Gastroesophageal sphincter (tissue), 4 donors: ENCODE measurements at regions not wholly inside any gene's neighbourhood (a gene's known extent, or its start where the extent isn't known, plus 50 kb on each side); places are given as distances from the start of the nearest gene placed in this dataset.

ENCODE experiments used
- ATAC-seq: fragments of 150-250 bp; one replicate; pipeline ENCODE4 v1.9.1; 2016; ENCODE audit warnings: mild to moderate bottlenecking, moderate library complexity
- H3K27ac ChIP-seq, 4 donors: fragments of 200-600 bp; sonication (generic) in 3 of 4; 1 replicate in 3 of 4; 2 replicates in 1 of 4; pipeline ENCODE4 v1.5.1; 2016 to 2019
- H3K27me3 ChIP-seq: fragments of 200-600 bp; sonication (generic); one replicate; pipeline ENCODE4 v1.5.1; 2019
- H3K36me3 ChIP-seq, 2 donors: fragments of 200-600 bp; sonication (generic); one replicate each; pipeline ENCODE4 v1.5.1; 2019; ENCODE audit warnings: control low read depth in 1 of 2
- H3K4me1 ChIP-seq, 3 donors: fragments of 200-600 bp; sonication (generic); 1 replicate in 2 of 3; 2 replicates in 1 of 3; pipeline ENCODE4 v1.5.1; 2016 to 2019; ENCODE audit warnings: control low read depth in 2 of 3
- H3K4me3 ChIP-seq, 2 donors: fragments of 200-600 bp; sonication (generic); one replicate each; pipeline ENCODE4 v1.5.1; 2019; ENCODE audit warnings: mild to moderate bottlenecking in 1 of 2, moderate library complexity in 1 of 2
- H3K9me3 ChIP-seq, 3 donors: fragments of 200-600 bp; sonication (generic); one replicate each; pipeline ENCODE4 v1.5.1; 2017 to 2019; ENCODE audit warnings: control low read depth in 2 of 3
- EP300 ChIP-seq: sonication (generic); formaldehyde crosslinking; IDR thresholded peaks from one replicate; pipeline ENCODE4 v1.6.1; 2017; ENCODE audit warnings: antibody characterized with exemption, mild to moderate bottlenecking
- POLR2A ChIP-seq, 2 donors: fragments of 450-650 bp; IDR thresholded peaks; one replicate each; pipeline ENCODE4 v1.6.1; 2017; ENCODE audit warnings: antibody characterized with exemption in 2 of 2, mild to moderate bottlenecking in 2 of 2, moderate library complexity in 1 of 2
- POLR2AphosphoS5 ChIP-seq: sonication (generic); formaldehyde crosslinking; IDR thresholded peaks from one replicate; pipeline ENCODE4 v1.6.1; 2017; ENCODE audit warnings: antibody characterized with exemption
- WGBS, 2 donors: methylation state at CpG; one replicate each; pipeline ENCODE4 v1.1.5; 2018; ENCODE audit warnings: low coverage in 1 of 2; 5-methylcytosine and 5-hydroxymethylcytosine counted together
- TF ChIP-seq, protein P1 (sequence below), 4 experiments: fragments of 200-600 bp in 2 of 4; fragments of 450-650 bp in 2 of 4; sonication (generic) in 1 of 4; IDR thresholded peaks; one replicate each; pipeline ENCODE4 v1.5.1; 2017 to 2019; ENCODE audit warnings: antibody characterized with exemption in 4 of 4, mild to moderate bottlenecking in 2 of 4, moderate library complexity in 2 of 4

DNA sequence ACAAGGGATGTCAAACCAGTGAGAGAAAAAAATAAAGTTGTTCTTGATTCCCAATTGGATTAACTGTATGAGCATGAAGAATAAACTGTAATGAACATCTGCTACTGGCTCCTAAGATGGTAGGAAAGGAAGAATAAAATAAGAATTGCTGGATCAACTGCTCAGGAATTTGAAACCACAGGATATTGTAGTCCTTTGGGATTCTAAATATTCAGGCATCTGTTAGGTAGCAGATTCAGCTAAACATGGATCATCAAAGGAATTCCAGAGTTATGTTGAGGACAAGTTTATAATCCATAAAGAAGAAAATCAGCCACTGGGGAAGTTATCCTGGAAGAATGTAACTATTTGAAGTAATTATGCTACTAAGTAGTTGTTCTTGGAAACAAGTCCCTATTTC is 65.8 kb downstream of the ISL1 start:
- Histone ChIP-seq H3K36me3 (no peaks in the 10 kb centered on the region), H3K27ac (no peak overlapping the region), H3K4me1 (no peaks in the 10 kb centered on the region), H3K27me3 (no peaks in the 10 kb centered on the region), H3K4me3 (no peak overlapping the region), H3K9me3 (no peaks in the 10 kb centered on the region)
- no peak for TF ChIP-seq EP300
- no peak for TF ChIP-seq POLR2AphosphoS5
- no peak for TF ChIP-seq POLR2A (IDR thresholded peaks at IDR 0.05)
- TF ChIP-seq, protein P1, sequence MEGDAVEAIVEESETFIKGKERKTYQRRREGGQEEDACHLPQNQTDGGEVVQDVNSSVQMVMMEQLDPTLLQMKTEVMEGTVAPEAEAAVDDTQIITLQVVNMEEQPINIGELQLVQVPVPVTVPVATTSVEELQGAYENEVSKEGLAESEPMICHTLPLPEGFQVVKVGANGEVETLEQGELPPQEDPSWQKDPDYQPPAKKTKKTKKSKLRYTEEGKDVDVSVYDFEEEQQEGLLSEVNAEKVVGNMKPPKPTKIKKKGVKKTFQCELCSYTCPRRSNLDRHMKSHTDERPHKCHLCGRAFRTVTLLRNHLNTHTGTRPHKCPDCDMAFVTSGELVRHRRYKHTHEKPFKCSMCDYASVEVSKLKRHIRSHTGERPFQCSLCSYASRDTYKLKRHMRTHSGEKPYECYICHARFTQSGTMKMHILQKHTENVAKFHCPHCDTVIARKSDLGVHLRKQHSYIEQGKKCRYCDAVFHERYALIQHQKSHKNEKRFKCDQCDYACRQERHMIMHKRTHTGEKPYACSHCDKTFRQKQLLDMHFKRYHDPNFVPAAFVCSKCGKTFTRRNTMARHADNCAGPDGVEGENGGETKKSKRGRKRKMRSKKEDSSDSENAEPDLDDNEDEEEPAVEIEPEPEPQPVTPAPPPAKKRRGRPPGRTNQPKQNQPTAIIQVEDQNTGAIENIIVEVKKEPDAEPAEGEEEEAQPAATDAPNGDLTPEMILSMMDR (IDR thresholded peaks at IDR 0.05) = no peak
- ATAC-seq = no peak

DNA sequence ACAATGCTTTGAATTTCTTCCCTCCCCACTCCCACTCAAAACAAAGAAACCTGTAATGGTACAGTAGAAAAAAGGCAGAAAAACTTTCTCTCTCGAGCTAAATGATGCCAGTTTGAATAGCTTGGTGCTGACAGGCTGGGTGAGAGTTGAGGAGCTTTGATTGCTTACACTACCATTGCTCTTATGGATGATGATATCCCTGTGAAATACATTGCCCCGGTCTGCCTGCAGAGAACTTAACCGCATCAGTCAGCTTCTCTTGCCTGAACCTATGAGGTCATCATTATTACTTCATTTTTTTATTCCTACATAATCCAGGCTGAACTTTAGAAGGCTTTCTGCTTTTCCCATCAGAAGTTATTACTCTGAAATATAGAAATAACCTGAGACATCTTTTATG is 69.3 kb downstream of the ISL1 start:
- H3K27ac ChIP-seq = no peak overlapping the region
- no peaks in the 10 kb centered on the region for H3K4me1 ChIP-seq
- H3K4me3 ChIP-seq = no peak overlapping the region
- no peaks in the 10 kb centered on the region for H3K9me3 ChIP-seq
- WGBS, 2 donors = 48 to 85% methylated on average over 1 to 3 of the region's 3 CpGs
- TF ChIP-seq, protein P1 (IDR thresholded peaks at IDR 0.05) = no peak
- TF ChIP-seq EP300 (no peak), POLR2A (IDR thresholded peaks at IDR 0.05) (no peak), POLR2AphosphoS5 (no peak)
- no peaks in the 10 kb centered on the region for H3K36me3 ChIP-seq
- no peaks in the 10 kb centered on the region for H3K27me3 ChIP-seq
- ATAC-seq = no peak

DNA sequence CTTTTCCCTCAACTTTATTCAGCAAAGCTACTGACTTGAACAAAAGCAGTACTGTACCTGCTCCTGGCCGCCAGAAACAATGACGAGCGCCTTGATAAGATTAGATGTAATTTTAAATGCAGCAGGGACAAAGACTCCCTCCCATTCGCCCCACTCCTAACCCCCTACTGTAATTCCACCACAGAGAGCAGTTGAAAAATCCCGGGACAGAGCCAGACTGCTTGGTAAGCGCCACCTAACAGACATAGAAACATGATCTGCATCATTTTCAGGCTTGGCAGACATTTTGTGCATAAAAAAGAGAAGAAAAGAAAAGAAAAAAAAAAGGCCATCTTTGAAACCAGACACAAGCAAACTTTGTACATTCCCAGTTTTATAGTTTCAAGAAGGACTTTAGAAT is 81.9 kb downstream of the ISL1 start:
- Histone ChIP-seq H3K4me3 (no peak overlapping the region), H3K27ac (no peak overlapping the region), H3K36me3 (no peaks in the 10 kb centered on the region), H3K9me3 (no peaks in the 10 kb centered on the region), H3K4me1 (no peaks in the 10 kb centered on the region), H3K27me3 (no peaks in the 10 kb centered on the region)
- TF ChIP-seq, protein P1 (IDR thresholded peaks at IDR 0.05) = no peak
- TF ChIP-seq POLR2A (IDR thresholded peaks at IDR 0.05) = no peak
- no peak for TF ChIP-seq POLR2AphosphoS5
- TF ChIP-seq EP300 = no peak
- 8 to 66% methylated on average over 3 to 6 of the region's 6 CpGs for WGBS, 2 donors
- no peak for ATAC-seq

DNA sequence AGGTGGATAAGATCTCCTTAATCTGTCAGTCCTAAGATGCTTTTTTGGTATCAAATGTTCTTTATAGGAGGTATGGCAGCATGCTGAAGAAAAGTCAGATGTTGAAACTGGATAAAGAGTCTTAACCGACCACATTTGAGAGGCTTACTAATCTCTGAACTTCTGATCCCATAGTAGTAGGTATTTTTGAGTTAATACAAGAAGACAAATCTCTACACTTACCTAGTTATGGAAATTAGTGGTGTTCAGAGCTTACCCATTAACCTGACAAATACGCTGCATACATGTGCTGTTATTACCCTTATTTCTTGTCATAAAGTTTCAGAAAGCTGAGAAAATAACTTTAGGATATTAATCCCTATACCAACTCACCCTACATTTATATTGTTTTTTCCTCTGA is 83.0 kb downstream of the ISL1 start:
- no peaks in the 10 kb centered on the region for H3K9me3 ChIP-seq
- H3K27ac ChIP-seq = no peak overlapping the region
- no peaks in the 10 kb centered on the region for H3K27me3 ChIP-seq
- WGBS, 2 donors = 82 to 91% methylated on average over 2 of the region's 2 CpGs
- no peak for ATAC-seq
- no peaks in the 10 kb centered on the region for H3K4me1 ChIP-seq
- no peak for TF ChIP-seq POLR2AphosphoS5
- no peak for TF ChIP-seq EP300
- TF ChIP-seq POLR2A (IDR thresholded peaks at IDR 0.05) = no peak
- TF ChIP-seq, protein P1 (IDR thresholded peaks at IDR 0.05) = no peak
- no peak overlapping the region for H3K4me3 ChIP-seq
- H3K36me3 ChIP-seq = no peaks in the 10 kb centered on the region

DNA sequence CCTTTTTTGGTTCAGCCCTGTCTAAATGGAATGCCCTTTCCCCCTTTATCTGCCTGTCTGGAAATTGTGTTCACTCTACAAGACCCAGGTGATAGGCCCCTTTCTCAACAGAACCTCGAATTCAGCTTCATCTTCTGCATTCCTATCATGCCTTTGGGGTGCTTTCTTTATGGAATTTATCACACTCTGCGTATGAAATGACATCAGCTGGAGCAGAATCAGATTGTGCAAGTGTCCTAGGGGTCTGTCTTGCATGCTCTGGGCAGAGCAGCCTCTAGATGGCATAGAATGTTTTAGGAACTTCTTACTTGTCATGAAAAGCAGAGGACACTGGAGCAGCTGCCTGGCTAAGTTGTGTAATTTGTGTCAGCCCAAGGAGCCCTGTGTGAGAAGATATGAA is 84.9 kb downstream of the ISL1 start:
- H3K36me3 ChIP-seq = no peaks in the 10 kb centered on the region
- no peaks in the 10 kb centered on the region for H3K9me3 ChIP-seq
- no peak overlapping the region for H3K27ac ChIP-seq
- H3K4me1 ChIP-seq = no peaks in the 10 kb centered on the region
- no peak overlapping the region for H3K4me3 ChIP-seq
- no peak for ATAC-seq
- TF ChIP-seq POLR2AphosphoS5 (no peak), POLR2A (IDR thresholded peaks at IDR 0.05) (no peak), EP300 (no peak)
- TF ChIP-seq, protein P1 (IDR thresholded peaks at IDR 0.05) = no peak
- no peaks in the 10 kb centered on the region for H3K27me3 ChIP-seq
- 54 to 69% methylated on average over 2 of the region's 2 CpGs for whole genome bisulfite sequencing, 2 donors
